OCI-LY3 (cell line): ENCODE measurements at regions not wholly inside any gene's neighbourhood (a gene's known extent, or its start where the extent isn't known, plus 50 kb on each side); places are given as distances from the start of the nearest gene placed in this dataset.

Experiments
- EZH2phosphoT487 ChIP-seq: fragments of 200-600 bp; shearing (Covaris generic); IDR thresholded peaks from 2 replicates; pipeline ENCODE4 v1.6.1; 2018; ENCODE audit warnings: antibody characterized with exemption, mixed run types, low read depth
- TF ChIP-seq, protein P1 (sequence below): fragments of 200-600, 300-600 bp; sonication (generic); IDR thresholded peaks from 2 replicates; pipeline ENCODE4 v1.5.1; 2014; ENCODE audit warnings: antibody characterized with exemption, low read length, low read depth

DNA sequence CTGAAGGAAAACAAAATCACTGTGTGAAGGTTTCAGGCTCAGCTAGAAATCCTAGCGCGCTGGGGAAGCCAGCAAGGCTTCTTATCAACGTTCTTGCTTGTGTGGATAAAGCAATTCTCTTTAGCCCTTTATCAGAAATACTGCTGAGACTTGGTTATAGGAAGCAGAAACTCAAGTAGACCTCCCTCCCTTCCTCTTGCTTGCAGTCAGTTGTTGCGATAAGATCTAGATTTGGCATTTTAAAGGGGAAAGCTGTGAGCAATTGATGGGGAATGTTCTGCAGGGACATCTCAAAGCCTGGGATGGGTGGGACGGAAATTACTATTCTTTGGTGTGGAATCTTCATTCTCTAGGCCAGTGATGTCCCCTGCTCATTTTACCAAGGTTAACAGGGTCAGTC lies 76.4 kb upstream of the ANO4 start:
- TF ChIP-seq, protein P1, sequence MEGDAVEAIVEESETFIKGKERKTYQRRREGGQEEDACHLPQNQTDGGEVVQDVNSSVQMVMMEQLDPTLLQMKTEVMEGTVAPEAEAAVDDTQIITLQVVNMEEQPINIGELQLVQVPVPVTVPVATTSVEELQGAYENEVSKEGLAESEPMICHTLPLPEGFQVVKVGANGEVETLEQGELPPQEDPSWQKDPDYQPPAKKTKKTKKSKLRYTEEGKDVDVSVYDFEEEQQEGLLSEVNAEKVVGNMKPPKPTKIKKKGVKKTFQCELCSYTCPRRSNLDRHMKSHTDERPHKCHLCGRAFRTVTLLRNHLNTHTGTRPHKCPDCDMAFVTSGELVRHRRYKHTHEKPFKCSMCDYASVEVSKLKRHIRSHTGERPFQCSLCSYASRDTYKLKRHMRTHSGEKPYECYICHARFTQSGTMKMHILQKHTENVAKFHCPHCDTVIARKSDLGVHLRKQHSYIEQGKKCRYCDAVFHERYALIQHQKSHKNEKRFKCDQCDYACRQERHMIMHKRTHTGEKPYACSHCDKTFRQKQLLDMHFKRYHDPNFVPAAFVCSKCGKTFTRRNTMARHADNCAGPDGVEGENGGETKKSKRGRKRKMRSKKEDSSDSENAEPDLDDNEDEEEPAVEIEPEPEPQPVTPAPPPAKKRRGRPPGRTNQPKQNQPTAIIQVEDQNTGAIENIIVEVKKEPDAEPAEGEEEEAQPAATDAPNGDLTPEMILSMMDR: no peak
- no peak for TF ChIP-seq EZH2phosphoT487
